Liver (tissue), 8 donors: ENCODE measurements at regions not wholly inside any gene's neighbourhood (a gene's known extent, or its start where the extent isn't known, plus 50 kb on each side); places are given as distances from the start of the nearest gene placed in this dataset.

Experiments
- DNase-seq: peaks from one replicate; pipeline ENCODE4 v3.0.0-alpha.2; 2017; ENCODE audit warnings: low spot score
- H3K27ac ChIP-seq, 2 donors: one replicate each; pipeline ENCODE4 v1.7.0; 2013; ENCODE audit warnings: inconsistent platforms in 2 of 2, low read length in 2 of 2, control low read depth in 1 of 2, low read depth in 1 of 2, mild to moderate bottlenecking in 1 of 2
- H3K27me3 ChIP-seq, 4 donors: one replicate each; pipeline versions ENCODE4 v1.6.1 to v1.7.0; 2013; ENCODE audit warnings: low read length in 3 of 4, inconsistent platforms in 1 of 4, mild to moderate bottlenecking in 1 of 4, moderate library complexity in 1 of 4; ENCODE audit not compliant: control insufficient read depth in 4 of 4, insufficient read depth in 4 of 4
- H3K36me3 ChIP-seq, 4 donors: one replicate each; pipeline versions ENCODE4 v1.6.1 to v1.7.0; 2013; ENCODE audit warnings: low read length in 3 of 4, mild to moderate bottlenecking in 3 of 4, low read depth in 1 of 4, moderate library complexity in 1 of 4; ENCODE audit not compliant: control insufficient read depth in 4 of 4, insufficient read depth in 3 of 4
- H3K4me1 ChIP-seq, 4 donors: one replicate each; pipeline versions ENCODE4 v1.6.1 to v1.7.0; 2013; ENCODE audit warnings: low read length in 3 of 4, mild to moderate bottlenecking in 3 of 4, moderate library complexity in 1 of 4; ENCODE audit not compliant: control insufficient read depth in 4 of 4, insufficient read depth in 4 of 4
- H3K4me3 ChIP-seq, 3 donors: one replicate each; pipeline versions ENCODE4 v1.6.1 to v1.7.0; 2013; ENCODE audit warnings: low read length in 3 of 3, control low read depth in 1 of 3, low read depth in 1 of 3, mild to moderate bottlenecking in 1 of 3
- H3K9ac ChIP-seq, 2 donors: one replicate each; pipeline ENCODE4 v1.7.0; 2013; ENCODE audit warnings: low read length in 2 of 2, mild to moderate bottlenecking in 2 of 2, moderate library complexity in 2 of 2, control low read depth in 1 of 2, low read depth in 1 of 2
- H3K9me3 ChIP-seq, 4 donors: one replicate each; pipeline versions ENCODE4 v1.6.1 to v1.7.0; 2013; ENCODE audit warnings: low read length in 3 of 4; ENCODE audit not compliant: control insufficient read depth in 4 of 4
- EGR1 ChIP-seq, 2 donors: IDR thresholded peaks; 2 replicates each; pipeline ENCODE4 v1.6.1; 2016 to 2018; ENCODE audit warnings: antibody characterized with exemption in 2 of 2, low read depth in 2 of 2
- FOXA1 ChIP-seq: IDR thresholded peaks from 2 replicates; pipeline ENCODE4 v1.6.1; 2016; ENCODE audit warnings: antibody characterized with exemption
- FOXA2 ChIP-seq: IDR thresholded peaks from 2 replicates; pipeline ENCODE4 v1.6.1; 2016; ENCODE audit warnings: antibody characterized with exemption
- GABPA ChIP-seq, 2 donors: IDR thresholded peaks in 1 of 2; conservative IDR thresholded peaks in 1 of 2; 2 replicates each; pipeline ENCODE4 v1.6.1; 2016; ENCODE audit warnings: antibody characterized with exemption in 2 of 2, mild to moderate bottlenecking in 1 of 2, moderate library complexity in 1 of 2
- HNF4A ChIP-seq, 2 donors: conservative IDR thresholded peaks; 2 replicates each; pipeline ENCODE4 v1.6.1; 2016; ENCODE audit warnings: antibody characterized with exemption in 2 of 2, mild to moderate bottlenecking in 2 of 2
- HNF4G ChIP-seq: IDR thresholded peaks from 2 replicates; pipeline ENCODE4 v1.6.1; 2016; ENCODE audit warnings: antibody characterized with exemption
- NR2F2 ChIP-seq: IDR thresholded peaks from 2 replicates; pipeline ENCODE4 v1.6.1; 2016; ENCODE audit warnings: antibody characterized with exemption
- RAD21 ChIP-seq, 2 donors: IDR thresholded peaks; 2 replicates each; pipeline ENCODE4 v1.6.1; 2016; ENCODE audit warnings: antibody characterized with exemption in 2 of 2, mild to moderate bottlenecking in 2 of 2
- RXRA ChIP-seq, 2 donors: IDR thresholded peaks; 2 replicates each; pipeline ENCODE4 v1.6.1; 2017 to 2018; ENCODE audit warnings: antibody characterized with exemption in 2 of 2, mild to moderate bottlenecking in 1 of 2
- SP1 ChIP-seq: IDR thresholded peaks from 2 replicates; pipeline ENCODE4 v1.6.1; 2018; ENCODE audit warnings: antibody characterized with exemption, mild to moderate bottlenecking
- TAF1 ChIP-seq: conservative IDR thresholded peaks from 2 replicates; pipeline ENCODE4 v1.6.1; 2016; ENCODE audit warnings: antibody characterized with exemption, mild to moderate bottlenecking
- YY1 ChIP-seq: IDR thresholded peaks from 2 replicates; pipeline ENCODE4 v1.6.1; 2016; ENCODE audit warnings: antibody characterized with exemption, mild to moderate bottlenecking
- WGBS: extraction: QIAGEN DNeasy Blood & Tissue Kit; methylation state at CpG from one replicate; pipeline ENCODE4 v1.1.7; 2013; 5-methylcytosine and 5-hydroxymethylcytosine counted together
- TF ChIP-seq, protein P1 (sequence below): IDR thresholded peaks from 2 replicates; pipeline ENCODE4 v1.6.1; 2016; ENCODE audit warnings: antibody characterized with exemption
- TF ChIP-seq, protein P2 (sequence below): IDR thresholded peaks from 2 replicates; pipeline ENCODE4 v1.6.1; 2016; ENCODE audit warnings: antibody characterized with exemption
- TF ChIP-seq, protein P3 (sequence below): IDR thresholded peaks from 2 replicates; pipeline ENCODE4 v1.6.1; 2016; ENCODE audit warnings: antibody characterized with exemption
- TF ChIP-seq, protein P4 (sequence below): fragments of 150-350 bp; IDR thresholded peaks from 2 replicates; pipeline ENCODE4 v1.5.1; 2017; ENCODE audit warnings: improper control_type of control experiment, low read depth, low read length; ENCODE audit not compliant: missing input control
- TF ChIP-seq, protein P5 (sequence below): IDR thresholded peaks from 2 replicates; pipeline ENCODE4 v1.6.1; 2016; ENCODE audit warnings: antibody characterized with exemption, mild to moderate bottlenecking
- donor health status: healthy.
- donor health status: healthy.
- donor health status: healthy.
- donor health status: healthy.
- donor health status: healthy.

DNA sequence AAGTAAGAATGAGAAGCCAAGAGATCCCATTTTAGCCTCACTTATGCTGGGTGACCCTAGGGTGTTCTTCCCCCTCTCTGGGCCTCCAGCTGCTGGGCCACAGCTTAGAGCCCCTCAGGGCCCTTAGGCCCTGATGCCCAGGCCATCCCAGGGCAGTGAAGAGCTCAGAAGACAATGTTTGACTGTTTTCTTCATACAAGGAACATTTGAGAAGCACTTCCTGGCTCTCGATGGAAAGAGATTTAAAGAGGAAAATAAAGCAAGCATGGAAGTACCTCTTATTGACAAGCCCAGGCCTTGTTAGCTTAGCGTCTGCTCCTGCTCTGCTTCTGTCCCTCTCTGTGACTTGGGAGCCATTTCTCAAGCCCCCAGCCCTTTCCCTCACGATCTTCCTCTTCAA lies 165.9 kb upstream of the SMIM23 start (continued):
- TF ChIP-seq, protein P1, sequence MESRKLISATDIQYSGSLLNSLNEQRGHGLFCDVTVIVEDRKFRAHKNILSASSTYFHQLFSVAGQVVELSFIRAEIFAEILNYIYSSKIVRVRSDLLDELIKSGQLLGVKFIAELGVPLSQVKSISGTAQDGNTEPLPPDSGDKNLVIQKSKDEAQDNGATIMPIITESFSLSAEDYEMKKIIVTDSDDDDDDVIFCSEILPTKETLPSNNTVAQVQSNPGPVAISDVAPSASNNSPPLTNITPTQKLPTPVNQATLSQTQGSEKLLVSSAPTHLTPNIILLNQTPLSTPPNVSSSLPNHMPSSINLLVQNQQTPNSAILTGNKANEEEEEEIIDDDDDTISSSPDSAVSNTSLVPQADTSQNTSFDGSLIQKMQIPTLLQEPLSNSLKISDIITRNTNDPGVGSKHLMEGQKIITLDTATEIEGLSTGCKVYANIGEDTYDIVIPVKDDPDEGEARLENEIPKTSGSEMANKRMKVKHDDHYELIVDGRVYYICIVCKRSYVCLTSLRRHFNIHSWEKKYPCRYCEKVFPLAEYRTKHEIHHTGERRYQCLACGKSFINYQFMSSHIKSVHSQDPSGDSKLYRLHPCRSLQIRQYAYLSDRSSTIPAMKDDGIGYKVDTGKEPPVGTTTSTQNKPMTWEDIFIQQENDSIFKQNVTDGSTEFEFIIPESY, result no peak
- TF ChIP-seq HNF4A (conservative IDR thresholded peaks at IDR 0.05) (no peak), YY1 (no peak), GABPA (IDR thresholded peaks at IDR 0.05 in 1 of 2, conservative IDR thresholded peaks at IDR 0.05 in 1 of 2) (no peak)
- TF ChIP-seq, protein P2, sequence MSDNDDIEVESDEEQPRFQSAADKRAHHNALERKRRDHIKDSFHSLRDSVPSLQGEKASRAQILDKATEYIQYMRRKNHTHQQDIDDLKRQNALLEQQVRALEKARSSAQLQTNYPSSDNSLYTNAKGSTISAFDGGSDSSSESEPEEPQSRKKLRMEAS, result no peak
- TF ChIP-seq, protein P3, sequence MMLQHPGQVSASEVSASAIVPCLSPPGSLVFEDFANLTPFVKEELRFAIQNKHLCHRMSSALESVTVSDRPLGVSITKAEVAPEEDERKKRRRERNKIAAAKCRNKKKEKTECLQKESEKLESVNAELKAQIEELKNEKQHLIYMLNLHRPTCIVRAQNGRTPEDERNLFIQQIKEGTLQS, result no peak

DNA sequence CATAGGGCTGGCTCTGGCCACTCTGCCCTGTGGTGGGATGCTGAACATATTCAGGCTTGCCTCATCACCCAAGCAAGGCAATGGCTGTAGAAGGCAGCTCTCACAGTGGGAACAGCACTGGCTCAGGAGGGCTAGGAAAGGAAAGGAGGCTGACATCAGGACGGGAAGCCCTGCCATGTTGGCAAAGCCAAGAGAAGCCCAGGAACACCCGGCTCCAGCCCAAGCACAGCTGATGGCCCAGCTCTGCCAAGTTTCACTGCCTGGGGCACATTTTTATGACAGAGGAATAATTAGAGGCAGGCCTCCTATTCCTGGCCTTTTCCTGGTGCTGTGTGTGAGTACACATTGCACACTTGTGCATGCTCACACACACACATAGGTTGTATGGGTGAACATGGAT lies 163.6 kb upstream of the SMIM23 start:
- 81% methylated on average over 2 of the region's 2 CpGs for WGBS
- no peak for TF ChIP-seq HNF4G
- no peak for TF ChIP-seq GABPA (IDR thresholded peaks at IDR 0.05 in 1 of 2, conservative IDR thresholded peaks at IDR 0.05 in 1 of 2)
- TF ChIP-seq FOXA1, result no peak
- TF ChIP-seq, protein P1, result no peak
- TF ChIP-seq TAF1, result no peak
- TF ChIP-seq HNF4A (conservative IDR thresholded peaks at IDR 0.05), result no peak
- TF ChIP-seq FOXA2, result no peak
- TF ChIP-seq EGR1 (IDR thresholded peaks at IDR 0.05; ENCODE audit: low read depth in 2 of 2), result no peak
- no peak for TF ChIP-seq RAD21 (IDR thresholded peaks at IDR 0.05)
- TF ChIP-seq RXRA (IDR thresholded peaks at IDR 0.05), result no peak
- no peak for TF ChIP-seq NR2F2
- TF ChIP-seq YY1, result no peak
- TF ChIP-seq, protein P4, sequence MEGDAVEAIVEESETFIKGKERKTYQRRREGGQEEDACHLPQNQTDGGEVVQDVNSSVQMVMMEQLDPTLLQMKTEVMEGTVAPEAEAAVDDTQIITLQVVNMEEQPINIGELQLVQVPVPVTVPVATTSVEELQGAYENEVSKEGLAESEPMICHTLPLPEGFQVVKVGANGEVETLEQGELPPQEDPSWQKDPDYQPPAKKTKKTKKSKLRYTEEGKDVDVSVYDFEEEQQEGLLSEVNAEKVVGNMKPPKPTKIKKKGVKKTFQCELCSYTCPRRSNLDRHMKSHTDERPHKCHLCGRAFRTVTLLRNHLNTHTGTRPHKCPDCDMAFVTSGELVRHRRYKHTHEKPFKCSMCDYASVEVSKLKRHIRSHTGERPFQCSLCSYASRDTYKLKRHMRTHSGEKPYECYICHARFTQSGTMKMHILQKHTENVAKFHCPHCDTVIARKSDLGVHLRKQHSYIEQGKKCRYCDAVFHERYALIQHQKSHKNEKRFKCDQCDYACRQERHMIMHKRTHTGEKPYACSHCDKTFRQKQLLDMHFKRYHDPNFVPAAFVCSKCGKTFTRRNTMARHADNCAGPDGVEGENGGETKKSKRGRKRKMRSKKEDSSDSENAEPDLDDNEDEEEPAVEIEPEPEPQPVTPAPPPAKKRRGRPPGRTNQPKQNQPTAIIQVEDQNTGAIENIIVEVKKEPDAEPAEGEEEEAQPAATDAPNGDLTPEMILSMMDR, result no peak
- TF ChIP-seq, protein P5, sequence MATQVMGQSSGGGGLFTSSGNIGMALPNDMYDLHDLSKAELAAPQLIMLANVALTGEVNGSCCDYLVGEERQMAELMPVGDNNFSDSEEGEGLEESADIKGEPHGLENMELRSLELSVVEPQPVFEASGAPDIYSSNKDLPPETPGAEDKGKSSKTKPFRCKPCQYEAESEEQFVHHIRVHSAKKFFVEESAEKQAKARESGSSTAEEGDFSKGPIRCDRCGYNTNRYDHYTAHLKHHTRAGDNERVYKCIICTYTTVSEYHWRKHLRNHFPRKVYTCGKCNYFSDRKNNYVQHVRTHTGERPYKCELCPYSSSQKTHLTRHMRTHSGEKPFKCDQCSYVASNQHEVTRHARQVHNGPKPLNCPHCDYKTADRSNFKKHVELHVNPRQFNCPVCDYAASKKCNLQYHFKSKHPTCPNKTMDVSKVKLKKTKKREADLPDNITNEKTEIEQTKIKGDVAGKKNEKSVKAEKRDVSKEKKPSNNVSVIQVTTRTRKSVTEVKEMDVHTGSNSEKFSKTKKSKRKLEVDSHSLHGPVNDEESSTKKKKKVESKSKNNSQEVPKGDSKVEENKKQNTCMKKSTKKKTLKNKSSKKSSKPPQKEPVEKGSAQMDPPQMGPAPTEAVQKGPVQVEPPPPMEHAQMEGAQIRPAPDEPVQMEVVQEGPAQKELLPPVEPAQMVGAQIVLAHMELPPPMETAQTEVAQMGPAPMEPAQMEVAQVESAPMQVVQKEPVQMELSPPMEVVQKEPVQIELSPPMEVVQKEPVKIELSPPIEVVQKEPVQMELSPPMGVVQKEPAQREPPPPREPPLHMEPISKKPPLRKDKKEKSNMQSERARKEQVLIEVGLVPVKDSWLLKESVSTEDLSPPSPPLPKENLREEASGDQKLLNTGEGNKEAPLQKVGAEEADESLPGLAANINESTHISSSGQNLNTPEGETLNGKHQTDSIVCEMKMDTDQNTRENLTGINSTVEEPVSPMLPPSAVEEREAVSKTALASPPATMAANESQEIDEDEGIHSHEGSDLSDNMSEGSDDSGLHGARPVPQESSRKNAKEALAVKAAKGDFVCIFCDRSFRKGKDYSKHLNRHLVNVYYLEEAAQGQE, result no peak
- TF ChIP-seq SP1, result no peak
- DNase-seq, result no peak

More for the DNA sequence above, 163.6 kb upstream of the SMIM23 start:
- Histone ChIP-seq H3K27me3 (no peaks in the 10 kb centered on the region), H3K27ac (no peak overlapping the region), H3K36me3 (no peaks in the 10 kb centered on the region), H3K9ac (no peak overlapping the region), H3K9me3 (no peaks in the 10 kb centered on the region), H3K4me1 (no peaks in the 10 kb centered on the region), H3K4me3 (no peak overlapping the region)
